MCF 10A (cell line): ENCODE measurements at regions not wholly inside any gene's neighbourhood (a gene's known extent, or its start where the extent isn't known, plus 50 kb on each side); places are given as distances from the start of the nearest gene placed in this dataset.

Source experiments
- BruUV-seq: library from RNA; stranded (reverse); fragments of 400-500 nt; replicated peaks from 2 replicates; lab custom pipeline; 2021; lab: Mats Ljungman, UMichigan
- CTCF ChIA-PET: fragments of 300-600 bp; sonication (Branson Sonifier 250); formaldehyde crosslinking; extraction: SDS; loops from one replicate; lab custom pipeline; 2021; ENCODE audit warnings: antibody characterized with exemption, inconsistent platforms; lab: Yijun Ruan, JAX
- POLR2A ChIA-PET: fragments of 300-600, 350-650 bp; sonication (Branson Sonifier 250); formaldehyde crosslinking; extraction: SDS; loops from one replicate; lab custom pipeline; 2020; ENCODE audit warnings: antibody characterized with exemption, inconsistent platforms; lab: Yijun Ruan, JAX
- DNase-seq: peaks from one replicate; pipeline ENCODE4 v3.0.0-alpha.2; 2018; ENCODE audit not compliant: unreplicated experiment
- H3K27ac Mint-ChIP-seq: one replicate; pipeline ENCODE4 v1.8.0; 2022; ENCODE audit warnings: mild to moderate bottlenecking, low read depth, mixed read lengths; ENCODE audit not compliant: unreplicated experiment
- H3K27me3 Mint-ChIP-seq: one replicate; pipeline ENCODE4 v1.8.0; 2022; ENCODE audit warnings: mixed read lengths; ENCODE audit not compliant: insufficient read depth, unreplicated experiment
- H3K36me3 Mint-ChIP-seq: one replicate; pipeline ENCODE4 v1.8.0; 2022; ENCODE audit warnings: mild to moderate bottlenecking, moderate library complexity, mixed read lengths; ENCODE audit not compliant: insufficient read depth, unreplicated experiment
- H3K4me1 Mint-ChIP-seq: one replicate; pipeline ENCODE4 v1.8.0; 2022; ENCODE audit warnings: mixed read lengths; ENCODE audit not compliant: insufficient read depth, unreplicated experiment
- H3K4me3 Mint-ChIP-seq: one replicate; pipeline ENCODE4 v1.8.0; 2022; ENCODE audit warnings: mild to moderate bottlenecking, moderate library complexity, mixed read lengths; ENCODE audit not compliant: unreplicated experiment
- H3K9me3 Mint-ChIP-seq: one replicate; pipeline ENCODE4 v1.8.0; 2022; ENCODE audit warnings: mixed read lengths; ENCODE audit not compliant: unreplicated experiment
- intact Hi-C: fragments of 100-400 bp; cut with micrococcal nuclease; formaldehyde crosslinking; loops from 2 replicates; pipeline ENCODE4 v1.14.1; 2022
- TF ChIP-seq, protein P1 (sequence below): fragments of 200-600 bp; IDR thresholded peaks from one replicate; pipeline ENCODE4 v1.8.0; 2022; ENCODE audit warnings: antibody characterized with exemption, mild to moderate bottlenecking; ENCODE audit not compliant: unreplicated experiment

DNA sequence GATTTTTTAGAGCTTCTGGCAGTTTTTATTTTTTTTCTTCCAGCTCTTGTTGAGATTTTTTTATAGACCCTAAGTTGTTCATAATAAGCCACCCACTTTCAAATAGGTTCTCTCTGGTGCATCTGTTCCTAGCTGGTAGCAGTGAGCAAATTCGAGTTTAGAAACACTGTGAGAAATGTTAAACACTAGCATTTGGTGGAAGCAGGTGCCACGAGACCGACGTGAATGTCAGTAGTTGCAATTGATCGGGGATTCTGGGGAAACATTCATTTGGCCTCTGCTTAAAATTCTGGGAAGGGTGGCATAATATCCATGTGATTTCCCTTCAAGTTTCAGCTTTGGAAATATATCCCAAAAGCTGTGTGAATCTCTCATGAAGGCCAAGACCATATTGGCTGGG lies 435.0 kb downstream of the RNF144A start:
- BruUV-seq, result no TSS peak
- ChIA-PET CTCF (interaction anchor here (0.6 to 0.7 kb wide), 2 partner anchors 37 to 268 kb away, joined by 3 to 4 read pairs; no protein-coding TSS in a partner anchor), POLR2A (no interaction called here)
- DNase-seq, result no peak
- intact Hi-C loops, result no loop called here
- H3K4me3 Mint-ChIP-seq, result no peak overlapping the region
- H3K36me3 Mint-ChIP-seq, result no peaks in the 10 kb centered on the region
- no peak overlapping the region for H3K27ac Mint-ChIP-seq
- H3K9me3 Mint-ChIP-seq, result peaks cover 11% of the 10 kb centered on the region
- TF ChIP-seq, protein P1, sequence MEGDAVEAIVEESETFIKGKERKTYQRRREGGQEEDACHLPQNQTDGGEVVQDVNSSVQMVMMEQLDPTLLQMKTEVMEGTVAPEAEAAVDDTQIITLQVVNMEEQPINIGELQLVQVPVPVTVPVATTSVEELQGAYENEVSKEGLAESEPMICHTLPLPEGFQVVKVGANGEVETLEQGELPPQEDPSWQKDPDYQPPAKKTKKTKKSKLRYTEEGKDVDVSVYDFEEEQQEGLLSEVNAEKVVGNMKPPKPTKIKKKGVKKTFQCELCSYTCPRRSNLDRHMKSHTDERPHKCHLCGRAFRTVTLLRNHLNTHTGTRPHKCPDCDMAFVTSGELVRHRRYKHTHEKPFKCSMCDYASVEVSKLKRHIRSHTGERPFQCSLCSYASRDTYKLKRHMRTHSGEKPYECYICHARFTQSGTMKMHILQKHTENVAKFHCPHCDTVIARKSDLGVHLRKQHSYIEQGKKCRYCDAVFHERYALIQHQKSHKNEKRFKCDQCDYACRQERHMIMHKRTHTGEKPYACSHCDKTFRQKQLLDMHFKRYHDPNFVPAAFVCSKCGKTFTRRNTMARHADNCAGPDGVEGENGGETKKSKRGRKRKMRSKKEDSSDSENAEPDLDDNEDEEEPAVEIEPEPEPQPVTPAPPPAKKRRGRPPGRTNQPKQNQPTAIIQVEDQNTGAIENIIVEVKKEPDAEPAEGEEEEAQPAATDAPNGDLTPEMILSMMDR, result no peak
- H3K27me3 Mint-ChIP-seq, result no peaks in the 10 kb centered on the region
- H3K4me1 Mint-ChIP-seq, result no peaks in the 10 kb centered on the region

DNA sequence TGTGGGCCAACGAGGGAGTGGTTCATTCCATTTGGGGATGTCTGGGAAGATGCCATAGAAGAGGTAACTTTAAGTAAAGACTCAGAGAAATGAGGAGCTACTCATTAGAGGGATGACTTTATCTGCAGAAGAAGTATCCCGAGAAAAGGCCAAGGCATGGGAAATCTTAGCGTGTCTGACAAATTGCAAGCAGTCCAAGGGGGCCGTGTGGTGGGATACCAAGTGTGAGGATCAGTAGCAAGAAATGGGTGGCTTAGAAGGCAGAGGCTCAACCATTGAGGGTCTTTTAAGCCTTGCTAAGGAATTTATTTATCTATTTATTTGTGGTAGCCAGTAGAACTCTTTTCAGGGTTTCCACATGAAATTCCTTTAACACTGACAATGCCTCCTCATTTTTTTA lies 436.4 kb downstream of the RNF144A start:
- POLR2A ChIA-PET, result no interaction called here
- TF ChIP-seq, protein P1, result no peak
- Mint-ChIP-seq H3K27ac (no peak overlapping the region), H3K4me1 (no peaks in the 10 kb centered on the region), H3K36me3 (no peaks in the 10 kb centered on the region), H3K27me3 (no peaks in the 10 kb centered on the region), H3K9me3 (peaks cover 11% of the 10 kb centered on the region), H3K4me3 (no peak overlapping the region)
- DNase-seq, result no peak
- intact Hi-C loops, result no loop called here
- no TSS peak for BruUV-seq
- CTCF ChIA-PET, result interaction anchor here (0.8 kb wide), 1 partner anchor 74 kb away, joined by 3 read pairs; no protein-coding TSS in a partner anchor

DNA sequence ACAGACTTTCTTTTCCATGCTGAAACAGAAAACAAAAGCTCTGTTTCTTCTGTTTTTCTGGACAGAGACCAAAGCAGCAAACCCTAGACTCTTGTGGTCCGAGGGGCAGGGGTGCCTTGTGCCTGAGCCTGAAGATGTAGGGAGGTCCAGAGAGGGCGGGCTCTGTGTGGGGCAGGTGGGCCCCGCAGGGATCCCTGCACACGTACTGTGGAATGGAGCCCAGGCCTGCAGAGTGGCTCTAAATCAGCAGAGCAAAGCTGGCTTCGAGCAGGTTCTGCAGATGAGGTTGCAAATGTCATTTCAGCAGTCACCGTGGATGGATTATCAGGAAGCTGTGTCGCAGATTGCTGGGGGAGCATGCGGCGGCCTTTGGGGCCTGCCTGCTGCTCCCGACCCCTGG lies 438.6 kb downstream of the RNF144A start:
- ChIA-PET POLR2A (interaction anchor here (0.6 kb wide), 1 partner anchor 33 kb away, joined by 4 read pairs; no protein-coding TSS in a partner anchor), CTCF (no interaction called here)
- TF ChIP-seq, protein P1, result no peak
- intact Hi-C loops, result no loop called here
- BruUV-seq, result no TSS peak
- H3K27me3 Mint-ChIP-seq, result no peaks in the 10 kb centered on the region
- no peaks in the 10 kb centered on the region for H3K36me3 Mint-ChIP-seq
- no peaks in the 10 kb centered on the region for H3K4me1 Mint-ChIP-seq
- peaks cover 4% of the 10 kb centered on the region for H3K9me3 Mint-ChIP-seq
- DNase-seq, result no peak
- no peak overlapping the region for H3K27ac Mint-ChIP-seq
- H3K4me3 Mint-ChIP-seq, result no peak overlapping the region

DNA sequence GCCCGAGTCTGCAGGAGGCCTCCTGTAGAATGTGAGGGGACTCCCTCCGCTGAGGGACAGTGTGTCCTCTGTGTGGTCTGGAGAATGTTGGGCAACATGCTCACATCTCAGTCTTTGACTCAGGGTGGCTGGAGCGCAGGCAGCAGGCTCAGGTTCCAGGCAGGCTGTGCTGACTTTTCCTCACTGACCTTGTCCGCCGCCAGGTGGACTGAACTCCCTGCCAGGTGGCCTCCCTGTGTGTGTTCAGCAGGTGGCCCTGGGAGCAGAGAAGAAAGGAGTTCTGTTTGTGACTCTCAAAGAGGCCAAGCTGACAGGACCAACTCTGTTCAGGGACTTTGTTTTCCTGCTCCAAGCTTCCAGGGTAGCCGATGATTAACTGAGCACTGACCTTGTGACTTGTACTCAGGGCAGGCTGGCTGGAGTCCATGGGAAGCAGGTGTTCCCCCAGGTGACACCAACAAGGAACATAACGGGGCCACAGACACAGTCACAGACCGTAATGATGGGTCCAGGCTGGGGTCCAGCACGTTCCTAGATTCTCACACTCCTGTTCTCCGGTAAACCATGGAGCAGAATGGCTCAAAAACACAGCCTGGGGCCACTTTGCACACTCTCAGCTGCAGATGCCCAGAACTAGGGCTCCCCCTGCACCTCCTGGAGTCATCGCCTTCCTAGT lies 439.8 kb downstream of the RNF144A start:
- ChIA-PET CTCF (no interaction called here), POLR2A (no interaction called here)
- no peak overlapping the region for H3K4me3 Mint-ChIP-seq
- no peak for DNase-seq
- peaks cover 4% of the 10 kb centered on the region for H3K9me3 Mint-ChIP-seq
- H3K27ac Mint-ChIP-seq, result no peak overlapping the region
- H3K36me3 Mint-ChIP-seq, result no peaks in the 10 kb centered on the region
- TF ChIP-seq, protein P1, result no peak
- no TSS peak for BruUV-seq
- no peaks in the 10 kb centered on the region for H3K4me1 Mint-ChIP-seq
- H3K27me3 Mint-ChIP-seq, result no peaks in the 10 kb centered on the region
- intact Hi-C loops, result no loop called here
